HEK293T (cell line): ENCODE measurements at regions not wholly inside any gene's neighbourhood (a gene's known extent, or its start where the extent isn't known, plus 50 kb on each side); places are given as distances from the start of the nearest gene placed in this dataset.

Experiments
- ARNT ChIP-seq: fragments of 450-650 bp; IDR thresholded peaks from 2 replicates; pipeline ENCODE4 v1.6.1; 2017; ENCODE audit warnings: mild to moderate bottlenecking
- ELF4 ChIP-seq: fragments of 450-650 bp; IDR thresholded peaks from 2 replicates; pipeline ENCODE4 v1.6.1; 2017; ENCODE audit warnings: antibody characterized with exemption
- FOXM1 ChIP-seq: fragments of 450-650 bp; IDR thresholded peaks from 2 replicates; pipeline ENCODE4 v1.6.1; 2017; ENCODE audit warnings: mild to moderate bottlenecking, borderline replicate concordance
- L3MBTL2 ChIP-seq: fragments of 450-650 bp; conservative IDR thresholded peaks from 2 replicates; pipeline ENCODE4 v1.6.1; 2016; ENCODE audit warnings: mild to moderate bottlenecking
- LEF1 ChIP-seq: fragments of 450-650 bp; IDR thresholded peaks from 2 replicates; pipeline ENCODE4 v1.6.1; 2017; ENCODE audit warnings: mild to moderate bottlenecking, borderline replicate concordance
- PKNOX1 ChIP-seq: fragments of 450-650 bp; IDR thresholded peaks from 2 replicates; pipeline ENCODE4 v1.6.1; 2016
- SP1 ChIP-seq: fragments of 450-650 bp; IDR thresholded peaks from 2 replicates; pipeline ENCODE4 v1.6.1; 2017
- ZNF384 ChIP-seq: fragments of 450-650 bp; IDR thresholded peaks from 2 replicates; pipeline ENCODE4 v1.6.1; 2016

DNA sequence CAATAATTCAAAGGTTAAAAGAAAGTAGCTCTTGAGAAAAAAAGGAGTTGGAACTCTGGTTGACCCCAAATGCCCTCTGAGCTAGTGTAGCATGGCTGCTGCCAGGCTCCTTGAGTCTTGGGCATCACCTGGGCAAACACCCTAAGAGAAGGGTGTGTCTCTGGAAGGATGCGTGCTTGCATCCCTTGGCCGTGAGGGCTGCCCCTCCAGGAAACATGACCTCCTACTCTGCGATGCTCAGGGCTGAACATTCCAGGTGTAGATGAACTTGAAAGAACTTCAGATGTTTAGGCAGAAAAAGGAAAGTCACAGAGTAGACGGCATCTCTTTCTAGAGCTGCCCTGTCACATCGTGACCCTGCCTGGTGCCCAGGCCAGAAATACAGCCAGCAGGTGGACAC is 189.4 kb upstream of the TCERG1L start:
- TF ChIP-seq LEF1 (no peak), ELF4 (no peak), FOXM1 (no peak), ARNT (no peak), L3MBTL2 (no peak), PKNOX1 (no peak), SP1 (no peak), ZNF384 (no peak)
